ENCODE measurements at regions not wholly inside any gene's neighbourhood (a gene's known extent, or its start where the extent isn't known, plus 50 kb on each side); places are given as distances from the start of the nearest gene placed in this dataset.

- no peak for DNase-seq (ENCODE audit: low read depth in 1 of 2, low spot score in 1 of 2)
- no peak overlapping the region for H3K27ac ChIP-seq (replicated peaks)
- H3K27me3 ChIP-seq (ENCODE audit: insufficient read depth, poor library complexity, severe bottlenecking): no peaks in the 10 kb centered on the region
- no peak for TF ChIP-seq SPI1 (IDR thresholded peaks at IDR 0.05; ENCODE audit: borderline replicate concordance, low read depth)
- TF ChIP-seq, protein P1, sequence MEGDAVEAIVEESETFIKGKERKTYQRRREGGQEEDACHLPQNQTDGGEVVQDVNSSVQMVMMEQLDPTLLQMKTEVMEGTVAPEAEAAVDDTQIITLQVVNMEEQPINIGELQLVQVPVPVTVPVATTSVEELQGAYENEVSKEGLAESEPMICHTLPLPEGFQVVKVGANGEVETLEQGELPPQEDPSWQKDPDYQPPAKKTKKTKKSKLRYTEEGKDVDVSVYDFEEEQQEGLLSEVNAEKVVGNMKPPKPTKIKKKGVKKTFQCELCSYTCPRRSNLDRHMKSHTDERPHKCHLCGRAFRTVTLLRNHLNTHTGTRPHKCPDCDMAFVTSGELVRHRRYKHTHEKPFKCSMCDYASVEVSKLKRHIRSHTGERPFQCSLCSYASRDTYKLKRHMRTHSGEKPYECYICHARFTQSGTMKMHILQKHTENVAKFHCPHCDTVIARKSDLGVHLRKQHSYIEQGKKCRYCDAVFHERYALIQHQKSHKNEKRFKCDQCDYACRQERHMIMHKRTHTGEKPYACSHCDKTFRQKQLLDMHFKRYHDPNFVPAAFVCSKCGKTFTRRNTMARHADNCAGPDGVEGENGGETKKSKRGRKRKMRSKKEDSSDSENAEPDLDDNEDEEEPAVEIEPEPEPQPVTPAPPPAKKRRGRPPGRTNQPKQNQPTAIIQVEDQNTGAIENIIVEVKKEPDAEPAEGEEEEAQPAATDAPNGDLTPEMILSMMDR (IDR thresholded peaks at IDR 0.05; ENCODE audit: insufficient read depth, low read length): no peak
- TF ChIP-seq, protein P2, sequence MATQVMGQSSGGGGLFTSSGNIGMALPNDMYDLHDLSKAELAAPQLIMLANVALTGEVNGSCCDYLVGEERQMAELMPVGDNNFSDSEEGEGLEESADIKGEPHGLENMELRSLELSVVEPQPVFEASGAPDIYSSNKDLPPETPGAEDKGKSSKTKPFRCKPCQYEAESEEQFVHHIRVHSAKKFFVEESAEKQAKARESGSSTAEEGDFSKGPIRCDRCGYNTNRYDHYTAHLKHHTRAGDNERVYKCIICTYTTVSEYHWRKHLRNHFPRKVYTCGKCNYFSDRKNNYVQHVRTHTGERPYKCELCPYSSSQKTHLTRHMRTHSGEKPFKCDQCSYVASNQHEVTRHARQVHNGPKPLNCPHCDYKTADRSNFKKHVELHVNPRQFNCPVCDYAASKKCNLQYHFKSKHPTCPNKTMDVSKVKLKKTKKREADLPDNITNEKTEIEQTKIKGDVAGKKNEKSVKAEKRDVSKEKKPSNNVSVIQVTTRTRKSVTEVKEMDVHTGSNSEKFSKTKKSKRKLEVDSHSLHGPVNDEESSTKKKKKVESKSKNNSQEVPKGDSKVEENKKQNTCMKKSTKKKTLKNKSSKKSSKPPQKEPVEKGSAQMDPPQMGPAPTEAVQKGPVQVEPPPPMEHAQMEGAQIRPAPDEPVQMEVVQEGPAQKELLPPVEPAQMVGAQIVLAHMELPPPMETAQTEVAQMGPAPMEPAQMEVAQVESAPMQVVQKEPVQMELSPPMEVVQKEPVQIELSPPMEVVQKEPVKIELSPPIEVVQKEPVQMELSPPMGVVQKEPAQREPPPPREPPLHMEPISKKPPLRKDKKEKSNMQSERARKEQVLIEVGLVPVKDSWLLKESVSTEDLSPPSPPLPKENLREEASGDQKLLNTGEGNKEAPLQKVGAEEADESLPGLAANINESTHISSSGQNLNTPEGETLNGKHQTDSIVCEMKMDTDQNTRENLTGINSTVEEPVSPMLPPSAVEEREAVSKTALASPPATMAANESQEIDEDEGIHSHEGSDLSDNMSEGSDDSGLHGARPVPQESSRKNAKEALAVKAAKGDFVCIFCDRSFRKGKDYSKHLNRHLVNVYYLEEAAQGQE (IDR thresholded peaks at IDR 0.05; ENCODE audit: insufficient replicate concordance, low read depth): no peak
- no peak for TF ChIP-seq GABPA (IDR thresholded peaks at IDR 0.05; ENCODE audit: low read depth)
- no peak for TF ChIP-seq POLR2AphosphoS5 (IDR thresholded peaks at IDR 0.05; ENCODE audit: low read depth)
- H3K4me3 ChIP-seq (replicated peaks; ENCODE audit: insufficient read depth, low read length): no peak overlapping the region
Observed at GRCh38 chr1:229752679-229753078, 126.6 kb downstream of the URB2 start.

DNA sequence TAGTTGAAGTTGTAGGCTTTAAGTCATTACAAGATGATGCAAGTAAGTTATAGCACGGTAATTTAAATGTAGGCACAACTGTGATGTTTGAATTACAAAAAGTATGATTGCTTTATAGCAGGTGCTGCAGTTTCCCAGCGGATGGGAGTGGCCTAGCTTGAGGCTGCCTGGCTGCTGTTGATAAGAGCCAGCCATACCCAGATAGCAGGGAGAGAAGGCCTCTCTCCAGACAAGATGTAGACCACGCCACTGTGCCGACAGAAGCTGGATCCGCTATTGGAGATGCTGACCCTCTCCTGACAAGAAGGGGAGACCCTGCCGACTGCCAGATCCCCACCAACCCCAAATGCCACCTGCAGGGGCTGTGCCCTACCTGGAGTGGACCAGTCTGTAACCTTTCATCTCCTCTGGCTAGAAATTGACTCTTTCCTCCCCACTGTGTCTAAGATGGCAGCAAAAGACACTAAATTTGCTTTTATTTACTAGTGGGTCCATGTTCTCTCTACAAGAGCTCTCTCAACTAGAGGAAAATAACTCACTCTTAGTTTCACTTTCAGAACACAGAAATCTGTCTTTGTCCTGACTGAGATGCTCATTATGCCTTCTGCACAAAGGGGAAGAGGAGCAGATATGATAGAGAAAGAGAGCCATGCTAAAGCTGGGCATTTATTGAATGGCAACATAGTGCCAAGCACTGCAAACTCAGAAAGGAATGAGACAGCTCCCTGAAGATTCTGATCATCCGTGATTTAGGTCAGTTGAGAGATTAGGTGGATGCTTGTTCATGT is 127.9 kb downstream of the URB2 start:
- TF ChIP-seq SPI1 (IDR thresholded peaks at IDR 0.05; ENCODE audit: borderline replicate concordance, low read depth) (no peak), POLR2AphosphoS5 (IDR thresholded peaks at IDR 0.05; ENCODE audit: low read depth) (no peak), GABPA (IDR thresholded peaks at IDR 0.05; ENCODE audit: low read depth) (no peak)
- TF ChIP-seq, protein P1 (IDR thresholded peaks at IDR 0.05; ENCODE audit: insufficient read depth, low read length): no peak
- TF ChIP-seq, protein P2 (IDR thresholded peaks at IDR 0.05; ENCODE audit: insufficient replicate concordance, low read depth): no peak
- DNase-seq (ENCODE audit: low read depth in 1 of 2, low spot score in 1 of 2): no peak
- no peaks in the 10 kb centered on the region for H3K27me3 ChIP-seq (ENCODE audit: insufficient read depth, poor library complexity, severe bottlenecking)
- no peak overlapping the region for H3K27ac ChIP-seq (replicated peaks)
- no peak overlapping the region for H3K4me3 ChIP-seq (replicated peaks; ENCODE audit: insufficient read depth, low read length)

GRCh38 chr1:229756666-229757065 is 130.6 kb downstream of the URB2 start:
- no peaks in the 10 kb centered on the region for H3K27me3 ChIP-seq (ENCODE audit: insufficient read depth, poor library complexity, severe bottlenecking)
- no peak for DNase-seq (ENCODE audit: low read depth in 1 of 2, low spot score in 1 of 2)
- TF ChIP-seq, protein P2 (IDR thresholded peaks at IDR 0.05; ENCODE audit: insufficient replicate concordance, low read depth): no peak
- no peak for TF ChIP-seq POLR2AphosphoS5 (IDR thresholded peaks at IDR 0.05; ENCODE audit: low read depth)
- no peak overlapping the region for H3K27ac ChIP-seq (replicated peaks)
- no peak overlapping the region for H3K4me3 ChIP-seq (replicated peaks; ENCODE audit: insufficient read depth, low read length)

Measured in HL-60 (cell line).